KMS-11 (cell line): ENCODE measurements at regions not wholly inside any gene's neighbourhood (a gene's known extent, or its start where the extent isn't known, plus 50 kb on each side); places are given as distances from the start of the nearest gene placed in this dataset.

Source experiments
- H2AFZ ChIP-seq: fragments of 200-600 bp; sonication (generic); 2 replicates; pipeline ENCODE4 v1.6.1; 2016; ENCODE audit warnings: antibody characterized with exemption, mixed run types, low read depth
- H3K27ac ChIP-seq: fragments of 200-600 bp; sonication (generic); 2 replicates; pipeline ENCODE4 v1.6.1; 2016; ENCODE audit warnings: mild to moderate bottlenecking, mixed run types
- H3K27me3 ChIP-seq: fragments of 200-600 bp; sonication (generic); 2 replicates; pipeline ENCODE4 v1.6.1; 2017; ENCODE audit warnings: mild to moderate bottlenecking, low read depth, mixed run types, moderate library complexity; ENCODE audit not compliant: insufficient read depth
- H3K36me3 ChIP-seq: fragments of 200-600 bp; sonication (generic); 2 replicates; pipeline ENCODE4 v1.6.1; 2017; ENCODE audit warnings: mild to moderate bottlenecking, mixed run types; ENCODE audit not compliant: insufficient read depth
- H3K4me1 ChIP-seq: fragments of 200-600 bp; sonication (generic); 2 replicates; pipeline ENCODE4 v1.6.1; 2016; ENCODE audit warnings: mild to moderate bottlenecking, low read depth, mixed run types; ENCODE audit not compliant: poor library complexity, severe bottlenecking
- H3K4me2 ChIP-seq: fragments of 200-600 bp; sonication (generic); 2 replicates; pipeline ENCODE4 v1.7.0; 2016; ENCODE audit warnings: mild to moderate bottlenecking, mixed run types
- H3K4me3 ChIP-seq: fragments of 200-600 bp; sonication (generic); IDR thresholded peaks from 2 replicates; pipeline ENCODE4 v1.6.1; 2017; ENCODE audit warnings: low read depth, low read length, mixed read lengths; ENCODE audit not compliant: insufficient read depth
- H3K79me2 ChIP-seq: fragments of 200-600 bp; sonication (generic); 2 replicates; pipeline ENCODE4 v1.6.1; 2016; ENCODE audit warnings: low read depth, mixed run types; ENCODE audit not compliant: insufficient read depth
- H3K9ac ChIP-seq: fragments of 200-600 bp; sonication (generic); 2 replicates; pipeline ENCODE4 v1.6.1; 2016; ENCODE audit warnings: mild to moderate bottlenecking, mixed run types
- H4K20me1 ChIP-seq: fragments of 200-600 bp; sonication (generic); 2 replicates; pipeline ENCODE4 v1.6.1; 2016; ENCODE audit warnings: mild to moderate bottlenecking, mixed run types; ENCODE audit not compliant: insufficient read depth
- TF ChIP-seq, protein P1 (sequence below): fragments of 200-600 bp; sonication (generic); conservative IDR thresholded peaks from 2 replicates; pipeline ENCODE4 v1.6.1; 2017; ENCODE audit warnings: low read depth, mild to moderate bottlenecking, antibody characterized with exemption, low read length, moderate library complexity, mixed read lengths

DNA sequence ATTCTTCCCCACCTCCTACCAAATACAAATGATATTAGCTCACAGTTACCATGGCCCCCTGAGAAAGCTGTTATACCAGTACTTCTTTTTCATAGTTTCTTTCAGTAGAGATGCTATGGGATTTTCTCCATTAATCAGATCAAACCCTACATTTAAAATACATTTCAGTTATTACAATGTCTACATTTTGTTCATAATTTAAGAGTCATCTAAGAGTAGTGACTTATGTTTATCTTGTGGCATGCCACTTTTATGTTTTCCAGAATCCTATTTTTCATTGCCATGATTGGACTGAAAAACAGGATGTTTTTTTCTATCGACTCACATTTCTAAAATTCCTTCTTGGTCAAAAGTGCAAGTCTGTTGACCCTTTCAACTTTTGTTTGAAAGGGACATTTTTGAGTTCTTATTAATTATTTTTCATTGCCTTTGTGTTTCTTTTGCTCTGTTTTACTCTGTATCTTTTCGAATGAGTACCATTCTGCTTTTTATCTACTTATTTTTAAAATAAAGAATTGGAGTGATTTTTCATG is 77.4 kb upstream of the ANXA1 start:
- TF ChIP-seq, protein P1, sequence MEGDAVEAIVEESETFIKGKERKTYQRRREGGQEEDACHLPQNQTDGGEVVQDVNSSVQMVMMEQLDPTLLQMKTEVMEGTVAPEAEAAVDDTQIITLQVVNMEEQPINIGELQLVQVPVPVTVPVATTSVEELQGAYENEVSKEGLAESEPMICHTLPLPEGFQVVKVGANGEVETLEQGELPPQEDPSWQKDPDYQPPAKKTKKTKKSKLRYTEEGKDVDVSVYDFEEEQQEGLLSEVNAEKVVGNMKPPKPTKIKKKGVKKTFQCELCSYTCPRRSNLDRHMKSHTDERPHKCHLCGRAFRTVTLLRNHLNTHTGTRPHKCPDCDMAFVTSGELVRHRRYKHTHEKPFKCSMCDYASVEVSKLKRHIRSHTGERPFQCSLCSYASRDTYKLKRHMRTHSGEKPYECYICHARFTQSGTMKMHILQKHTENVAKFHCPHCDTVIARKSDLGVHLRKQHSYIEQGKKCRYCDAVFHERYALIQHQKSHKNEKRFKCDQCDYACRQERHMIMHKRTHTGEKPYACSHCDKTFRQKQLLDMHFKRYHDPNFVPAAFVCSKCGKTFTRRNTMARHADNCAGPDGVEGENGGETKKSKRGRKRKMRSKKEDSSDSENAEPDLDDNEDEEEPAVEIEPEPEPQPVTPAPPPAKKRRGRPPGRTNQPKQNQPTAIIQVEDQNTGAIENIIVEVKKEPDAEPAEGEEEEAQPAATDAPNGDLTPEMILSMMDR = no peak
- Histone ChIP-seq H3K4me1 (no peaks in the 10 kb centered on the region), H3K27ac (no peak overlapping the region), H3K27me3 (no peaks in the 10 kb centered on the region), H2AFZ (no peak overlapping the region), H3K79me2 (no peaks in the 10 kb centered on the region), H3K9ac (no peak overlapping the region), H4K20me1 (no peaks in the 10 kb centered on the region), H3K36me3 (no peaks in the 10 kb centered on the region), H3K4me3 (no peak overlapping the region), H3K4me2 (no peak overlapping the region)

DNA sequence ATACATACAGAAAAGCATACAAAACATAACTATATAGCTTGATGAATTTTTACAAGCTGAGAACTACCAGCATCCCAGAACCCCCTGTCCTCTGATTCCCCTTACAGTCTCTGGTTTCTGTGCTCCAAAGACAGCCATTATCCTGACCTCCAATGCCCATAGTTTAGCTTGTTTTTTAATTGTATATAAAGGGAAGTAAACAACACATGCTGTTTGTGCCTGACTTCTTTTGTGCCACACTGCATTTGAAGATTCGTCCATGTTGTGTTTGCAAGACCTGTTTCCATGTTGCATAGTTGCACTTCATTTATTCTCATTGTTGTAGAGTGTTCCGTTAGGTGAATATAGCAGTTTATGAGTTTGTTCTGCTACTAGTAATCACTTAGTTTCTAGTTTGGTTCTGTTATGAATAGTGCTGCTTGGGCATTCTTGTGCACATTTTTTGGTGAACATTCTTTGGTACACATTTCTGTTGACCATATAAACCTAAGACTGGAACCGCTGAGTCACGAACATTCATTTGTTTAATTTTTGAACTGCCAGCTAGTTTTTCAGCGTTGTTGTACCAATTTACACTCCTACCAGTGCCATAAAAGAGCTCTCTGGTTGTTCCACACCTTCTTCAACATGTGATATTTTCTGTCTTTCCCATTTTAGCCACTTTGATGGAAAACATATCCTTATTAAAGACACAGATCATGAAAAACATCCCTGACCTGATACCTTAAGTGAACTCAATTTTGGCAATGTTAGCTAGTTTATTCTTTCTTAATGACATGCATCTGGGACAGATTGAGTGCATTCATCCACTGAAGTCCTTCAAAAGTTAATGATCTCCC is 78.1 kb upstream of the ANXA1 start:
- H2AFZ ChIP-seq = no peak overlapping the region

DNA sequence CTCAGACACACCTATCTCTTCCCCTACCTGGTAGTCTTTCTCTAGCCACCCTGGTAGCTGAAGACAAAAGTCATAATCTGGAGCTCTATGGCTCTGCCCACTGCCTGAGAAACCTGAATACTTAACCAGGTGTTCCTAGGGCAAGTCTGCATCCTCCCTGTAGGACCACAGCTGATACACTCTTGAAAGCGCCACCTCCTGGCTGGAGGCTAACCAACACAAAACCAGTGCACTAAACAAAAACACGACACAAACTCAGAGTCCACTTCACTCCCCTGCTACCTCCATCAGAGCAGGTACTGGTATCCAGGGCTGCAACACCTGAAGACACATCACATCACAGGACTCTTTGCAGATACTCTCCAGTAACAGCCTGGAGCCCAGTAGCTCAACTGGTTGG is 84.6 kb upstream of the ANXA1 start:
- Histone ChIP-seq H3K27me3 (no peaks in the 10 kb centered on the region), H2AFZ (no peak overlapping the region), H3K4me2 (no peak overlapping the region), H3K4me1 (no peaks in the 10 kb centered on the region), H3K9ac (no peak overlapping the region), H4K20me1 (no peaks in the 10 kb centered on the region), H3K4me3 (no peak overlapping the region), H3K27ac (no peak overlapping the region), H3K79me2 (no peaks in the 10 kb centered on the region), H3K36me3 (no peaks in the 10 kb centered on the region)
- TF ChIP-seq, protein P1 = 0 out of 2 replicates have a peak, but pooled peaks have one; percentile 20

More for the DNA sequence above, 78.1 kb upstream of the ANXA1 start:
- Histone ChIP-seq H3K79me2 (no peaks in the 10 kb centered on the region), H3K36me3 (no peaks in the 10 kb centered on the region), H4K20me1 (no peaks in the 10 kb centered on the region), H3K27ac (no peak overlapping the region), H3K9ac (no peak overlapping the region), H3K4me2 (no peak overlapping the region), H3K4me1 (no peaks in the 10 kb centered on the region), H3K4me3 (no peak overlapping the region), H3K27me3 (no peaks in the 10 kb centered on the region)
- TF ChIP-seq, protein P1 = no peak

DNA sequence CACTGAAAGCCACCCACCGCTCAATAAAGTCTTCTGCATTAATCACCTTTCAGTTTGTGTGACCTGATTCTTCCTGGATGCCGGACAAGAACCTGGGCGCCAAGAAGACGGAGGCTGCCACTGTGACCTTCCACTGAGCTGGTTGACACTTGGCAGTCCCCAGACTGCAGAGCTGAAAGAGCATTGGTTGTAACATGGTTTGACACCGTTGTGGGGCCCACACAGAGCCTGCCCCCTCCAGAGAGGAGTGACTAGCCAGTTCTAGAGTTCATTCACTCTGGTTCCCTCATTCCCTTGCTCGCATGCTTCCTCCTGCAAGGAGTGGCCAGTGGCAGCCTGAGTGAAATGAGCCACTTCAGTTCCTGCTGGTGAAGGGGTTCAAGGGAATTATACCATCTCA is 86.2 kb upstream of the ANXA1 start:
- Histone ChIP-seq H3K4me3 (no peak overlapping the region), H3K79me2 (no peaks in the 10 kb centered on the region), H3K4me2 (no peak overlapping the region), H3K27ac (no peak overlapping the region), H3K9ac (no peak overlapping the region), H3K4me1 (no peaks in the 10 kb centered on the region), H2AFZ (no peak overlapping the region), H4K20me1 (no peaks in the 10 kb centered on the region), H3K27me3 (no peaks in the 10 kb centered on the region), H3K36me3 (no peaks in the 10 kb centered on the region)
- TF ChIP-seq, protein P1 = no peak
